IMR-90 (cell line): ENCODE measurements at regions not wholly inside any gene's neighbourhood (a gene's known extent, or its start where the extent isn't known, plus 50 kb on each side); places are given as distances from the start of the nearest gene placed in this dataset.

ENCODE experiments used
- ATAC-seq: fragments of 200-7000 bp; cut with Tn5 transposase; 2 replicates; pipeline ENCODE4 v1.9.1; 2020; ENCODE audit warnings: low read depth, mild to moderate bottlenecking, moderate library complexity
- BruUV-seq: library from RNA; stranded (reverse); fragments of 400-500 nt; replicated peaks from 2 replicates; lab custom pipeline; 2021; lab: Mats Ljungman, UMichigan
- CTCF ChIA-PET: fragments of 300-600 bp; formaldehyde crosslinking; extraction: SDS; loops from one replicate; lab custom pipeline; 2021; ENCODE audit warnings: antibody characterized with exemption; lab: Yijun Ruan, JAX
- POLR2A ChIA-PET: fragments of 300-600 bp; sonication (Branson Sonifier 250); formaldehyde crosslinking; loops from one replicate; lab custom pipeline; 2022; ENCODE audit warnings: antibody characterized with exemption; ENCODE audit not compliant: unreplicated experiment; lab: Charles Lee
- DNase-seq: peaks from one replicate; pipeline ENCODE4 v3.0.0; 2013
- H2AFZ ChIP-seq: replicated peaks from 2 replicates; pipeline ENCODE3; 2013; ENCODE audit warnings: low read length, mild to moderate bottlenecking; ENCODE audit not compliant: poor library complexity
- H2AK5ac ChIP-seq: 2 replicates; pipeline ENCODE4 v1.6.1; 2013; ENCODE audit warnings: low read depth, low read length, inconsistent platforms
- H2AK9ac ChIP-seq: replicated peaks from 2 replicates; pipeline ENCODE3; 2013; ENCODE audit warnings: mild to moderate bottlenecking, low read depth, low read length, moderate library complexity; ENCODE audit not compliant: poor library complexity
- H2BK120ac ChIP-seq: 2 replicates; pipeline ENCODE4 v1.6.1; 2013; ENCODE audit warnings: low read depth, low read length, inconsistent platforms
- H2BK15ac ChIP-seq: 3 replicates; pipeline ENCODE4 v1.6.1; 2013; ENCODE audit warnings: low read depth, low read length, inconsistent platforms
- H2BK20ac ChIP-seq: 2 replicates; pipeline ENCODE4 v1.6.1; 2013; ENCODE audit warnings: low read depth, mild to moderate bottlenecking, inconsistent platforms, low read length, moderate library complexity
- H2BK5ac ChIP-seq: 2 replicates; pipeline ENCODE4 v1.6.1; 2013; ENCODE audit warnings: mild to moderate bottlenecking, low read depth, low read length, inconsistent platforms; ENCODE audit not compliant: poor library complexity, severe bottlenecking
- H3K14ac ChIP-seq: replicated peaks from 2 replicates; pipeline ENCODE4 v1.6.1; 2013; ENCODE audit warnings: low read depth, low read length, inconsistent platforms
- H3K18ac ChIP-seq: 2 replicates; pipeline ENCODE4 v1.6.1; 2013; ENCODE audit warnings: low read depth, low read length, control low read depth
- H3K23ac ChIP-seq: 2 replicates; pipeline ENCODE4 v1.6.1; 2013; ENCODE audit warnings: low read depth, low read length, inconsistent platforms
- H3K27ac ChIP-seq: 2 replicates; pipeline ENCODE4 v1.5.1; 2013; ENCODE audit warnings: mild to moderate bottlenecking, control low read depth, low read length; ENCODE audit not compliant: insufficient read depth
- H3K27me3 ChIP-seq: 2 replicates; pipeline ENCODE4 v1.6.1; 2013; ENCODE audit warnings: low read length; ENCODE audit not compliant: control insufficient read depth, insufficient read depth
- H3K36me3 ChIP-seq: 2 replicates; pipeline ENCODE4 v1.6.1; 2013; ENCODE audit warnings: low read length, mixed read lengths; ENCODE audit not compliant: control insufficient read depth, insufficient read depth
- H3K4ac ChIP-seq: 2 replicates; pipeline ENCODE4 v1.6.1; 2013; ENCODE audit warnings: low read depth, low read length, inconsistent platforms
- H3K4me1 ChIP-seq: 2 replicates; pipeline ENCODE4 v1.6.1; 2013; ENCODE audit warnings: low read length, mixed read lengths; ENCODE audit not compliant: control insufficient read depth, insufficient read depth
- H3K4me2 ChIP-seq: 2 replicates; pipeline ENCODE4 v1.6.1; 2013; ENCODE audit warnings: low read depth, mild to moderate bottlenecking, control low read depth, low read length, moderate library complexity
- H3K4me3 ChIP-seq: 2 replicates; pipeline ENCODE4 v1.5.1; 2013; ENCODE audit warnings: low read depth, mild to moderate bottlenecking, control low read depth, low read length, moderate library complexity; ENCODE audit not compliant: insufficient read depth
- H3K56ac ChIP-seq: 2 replicates; pipeline ENCODE4 v1.6.1; 2013; ENCODE audit warnings: low read length, inconsistent platforms; ENCODE audit not compliant: insufficient read depth; ENCODE audit errors: extremely low read depth
- H3K79me1 ChIP-seq, 2 experiments: 2 replicates each; pipeline ENCODE4 v1.6.1; 2013; ENCODE audit warnings: low read length in 2 of 2, inconsistent platforms in 1 of 2, low read depth in 1 of 2
- H3K9ac ChIP-seq: 2 replicates; pipeline ENCODE4 v1.6.1; 2013; ENCODE audit warnings: low read depth, low read length, control low read depth
- H3K9me1 ChIP-seq: 2 replicates; pipeline ENCODE4 v1.6.1; 2013; ENCODE audit warnings: low read length, inconsistent platforms; ENCODE audit not compliant: insufficient read depth
- H3K9me3 ChIP-seq: 2 replicates; pipeline ENCODE4 v1.6.1; 2013; ENCODE audit warnings: low read length; ENCODE audit not compliant: control insufficient read depth, insufficient read depth
- H4K20me1 ChIP-seq: 2 replicates; pipeline ENCODE4 v1.6.1; 2013; ENCODE audit warnings: low read length, inconsistent platforms; ENCODE audit not compliant: insufficient read depth
- H4K5ac ChIP-seq: 2 replicates; pipeline ENCODE4 v1.6.1; 2013; ENCODE audit warnings: mild to moderate bottlenecking, low read depth, low read length, control low read depth
- H4K8ac ChIP-seq, 2 experiments: 2 replicates each; pipeline ENCODE4 v1.6.1; 2013; ENCODE audit warnings: low read depth in 2 of 2, low read length in 2 of 2, control low read depth in 1 of 2, inconsistent platforms in 1 of 2
- H4K91ac ChIP-seq: 2 replicates; pipeline ENCODE4 v1.6.1; 2013; ENCODE audit warnings: low read depth, low read length, inconsistent platforms; ENCODE audit not compliant: insufficient read depth
- BHLHE40 ChIP-seq: fragments of 150-350 bp; IDR thresholded peaks from 2 replicates; pipeline ENCODE4 v1.6.1; 2016; ENCODE audit warnings: mild to moderate bottlenecking, low read depth, low read length
- CEBPB ChIP-seq: IDR thresholded peaks from 2 replicates; pipeline ENCODE4 v1.6.1; 2012; ENCODE audit warnings: low read depth, low read length, improper control_type of control experiment
- CHD1 ChIP-seq: IDR thresholded peaks from 2 replicates; pipeline ENCODE4 v1.6.1; 2012; ENCODE audit warnings: low read depth, low read length, improper control_type of control experiment
- CTCF ChIP-seq: conservative IDR thresholded peaks from 2 replicates; pipeline ENCODE4 v1.5.1; 2012; ENCODE audit warnings: mild to moderate bottlenecking, low read depth, low read length, improper control_type of control experiment
- FOS ChIP-seq: fragments of 150-350 bp; IDR thresholded peaks from 2 replicates; pipeline ENCODE4 v1.6.1; 2016; ENCODE audit warnings: low read depth, low read length
- MAFK ChIP-seq: IDR thresholded peaks from 2 replicates; pipeline ENCODE4 v1.6.1; 2012; ENCODE audit warnings: low read depth, low read length, improper control_type of control experiment
- MAZ ChIP-seq: IDR thresholded peaks from 2 replicates; pipeline ENCODE4 v1.6.1; 2012; ENCODE audit warnings: low read depth, mild to moderate bottlenecking, low read length, improper control_type of control experiment, moderate library complexity, borderline replicate concordance
- MXI1 ChIP-seq: IDR thresholded peaks from 2 replicates; pipeline ENCODE4 v1.6.1; 2012; ENCODE audit warnings: low read depth, mild to moderate bottlenecking, low read length, moderate library complexity, borderline replicate concordance
- RAD21 ChIP-seq: IDR thresholded peaks from 2 replicates; pipeline ENCODE4 v1.6.1; 2012; ENCODE audit warnings: low read length, improper control_type of control experiment
- RCOR1 ChIP-seq: IDR thresholded peaks from 2 replicates; pipeline ENCODE4 v1.6.1; 2012; ENCODE audit warnings: mild to moderate bottlenecking, low read length, improper control_type of control experiment; ENCODE audit not compliant: insufficient replicate concordance
- RFX5 ChIP-seq: IDR thresholded peaks from 2 replicates; pipeline ENCODE4 v1.8.0; 2012; ENCODE audit warnings: low read depth, mild to moderate bottlenecking, low read length, moderate library complexity
- SMC3 ChIP-seq: fragments of 150-350 bp; IDR thresholded peaks from 2 replicates; pipeline ENCODE4 v1.6.1; 2016; ENCODE audit warnings: low read depth, mild to moderate bottlenecking, antibody characterized with exemption, low read length, moderate library complexity
- USF2 ChIP-seq: fragments of 150-350 bp; IDR thresholded peaks from 2 replicates; pipeline ENCODE4 v1.6.1; 2017; ENCODE audit warnings: mild to moderate bottlenecking, antibody characterized with exemption, low read length, low read depth
- WGBS, 2 experiments: methylation state at CpG; one replicate each; pipeline versions ENCODE4 v1.1.5 to v1.1.7; 2013; ENCODE audit warnings: missing lambda C conversion rate in 2 of 2; ENCODE audit not compliant: insufficient read length in 1 of 2; ENCODE audit errors: extremely low coverage in 2 of 2; 5-methylcytosine and 5-hydroxymethylcytosine counted together
- dilution Hi-C: fragments of 300-500 bp; cut with HindIII; formaldehyde crosslinking; loops from one replicate; pipeline ENCODE4 v1.14.3; 2018; ENCODE audit warnings: low sequenced_read_pairs; ENCODE audit not compliant: unreplicated experiment
- in situ Hi-C: fragments of 300-500 bp; cut with MboI; formaldehyde crosslinking; loops from 3 replicates; pipeline ENCODE4 v1.14.3; 2019; ENCODE audit warnings: low sequenced_read_pairs, inconsistent platforms, mixed read lengths
- intact Hi-C: fragments of 100-400 bp; cut with micrococcal nuclease; formaldehyde crosslinking; loops from 2 replicates; pipeline ENCODE4 v1.10.0; 2022

GRCh38 chr1:101506541-101507164 lies 269.8 kb downstream of the S1PR1 start:
- Histone ChIP-seq H2BK15ac (no peak overlapping the region), H3K4me1 (no peaks in the 10 kb centered on the region), H3K4me2 (no peak overlapping the region), H2AK5ac (no peak overlapping the region), H3K18ac (no peak overlapping the region), H3K36me3 (no peaks in the 10 kb centered on the region), H3K4me3 (no peak overlapping the region), H3K79me1 (no peaks in the 10 kb centered on the region), H3K14ac (no peak overlapping the region), H3K23ac (no peak overlapping the region), H4K20me1 (no peaks in the 10 kb centered on the region), H2BK120ac (no peak overlapping the region), H4K5ac (no peak overlapping the region), H4K8ac (no peak overlapping the region), H3K56ac (no peak overlapping the region), H3K9me3 (no peaks in the 10 kb centered on the region), H3K4ac (no peak overlapping the region), H2BK5ac (no peak overlapping the region), H3K9ac (no peak overlapping the region), H2BK20ac (no peak overlapping the region), H2AK9ac (no peak overlapping the region), H3K27me3 (no peaks in the 10 kb centered on the region), H3K27ac (no peak overlapping the region), H3K9me1 (no peaks in the 10 kb centered on the region), H4K91ac (no peak overlapping the region), H2AFZ (no peak overlapping the region)
- DNase-seq (peak; percentile 31), ATAC-seq (peak; percentile 75)
- WGBS, 2 experiments: no CpG with 5 or more reads among the region's 1 CpG
- CTCF ChIA-PET: interaction anchor here (1.0 to 1.9 kb wide), 4 partner anchors 10 to 33 kb away, joined by 3 to 8 read pairs (median 6); no protein-coding TSS in a partner anchor
- intact Hi-C loops: no loop called here
- TF ChIP-seq CHD1 (no peak), CTCF (peak; percentile 57), MAZ (no peak), RFX5 (no peak), RAD21 (peak; percentile 15; the same call in 1 of the 2 replicates), CEBPB (no peak), FOS (no peak), MAFK (no peak), SMC3 (peak; percentile 19; the same call in 1 of the 2 replicates), BHLHE40 (no peak), MXI1 (no peak), USF2 (no peak), RCOR1 (no peak)
- dilution Hi-C loops: no loop called here
- in situ Hi-C loops: no loop called here
- BruUV-seq: no TSS peak
- POLR2A ChIA-PET: no interaction called here
